ENCODE measurements at regions not wholly inside any gene's neighbourhood (a gene's known extent, or its start where the extent isn't known, plus 50 kb on each side); places are given as distances from the start of the nearest gene placed in this dataset.

DNA sequence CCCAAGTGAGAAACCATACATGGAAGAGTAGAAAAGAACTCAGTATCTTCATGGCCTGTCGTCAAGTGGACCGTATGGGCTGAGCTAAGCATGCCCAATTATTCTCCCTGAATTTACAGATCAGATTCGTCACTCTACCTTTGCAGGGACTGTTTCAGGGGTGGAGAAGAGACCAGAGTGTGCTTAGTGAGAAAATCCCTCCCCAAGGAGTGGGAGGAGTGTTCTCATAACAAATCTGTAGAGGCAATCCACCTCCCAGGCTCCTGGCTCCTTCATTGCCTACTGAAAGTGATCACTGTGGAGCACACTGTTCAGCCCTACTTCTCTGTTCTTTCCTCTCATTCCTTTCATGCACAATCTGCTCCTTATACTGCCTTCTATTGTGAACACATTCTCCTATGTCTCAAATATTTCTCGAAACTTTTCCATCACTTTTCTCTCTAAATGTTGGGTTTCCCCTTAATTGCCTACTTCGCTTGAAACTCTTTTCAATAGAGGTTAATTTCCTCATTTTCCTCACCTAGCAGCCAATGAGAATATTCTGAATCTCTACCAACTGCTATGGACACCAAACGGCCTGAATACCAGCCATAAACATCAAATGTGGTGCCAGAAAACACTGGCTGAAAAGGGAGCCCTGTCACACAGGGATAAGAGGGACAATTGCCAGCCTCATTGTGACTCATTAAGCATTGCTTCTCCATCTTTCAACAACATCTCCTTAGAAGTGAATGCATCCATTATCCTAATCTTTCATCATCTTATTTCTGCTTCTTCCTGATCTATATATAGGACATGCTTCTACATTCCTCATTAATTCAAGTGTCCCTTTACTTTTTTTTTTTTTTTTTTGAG is 398.3 kb downstream of the UTRN start:
- TF ChIP-seq EZH2 (IDR thresholded peaks at IDR 0.05; ENCODE audit: low read depth, unreplicated experiment), result no peak
- TF ChIP-seq, protein P1, sequence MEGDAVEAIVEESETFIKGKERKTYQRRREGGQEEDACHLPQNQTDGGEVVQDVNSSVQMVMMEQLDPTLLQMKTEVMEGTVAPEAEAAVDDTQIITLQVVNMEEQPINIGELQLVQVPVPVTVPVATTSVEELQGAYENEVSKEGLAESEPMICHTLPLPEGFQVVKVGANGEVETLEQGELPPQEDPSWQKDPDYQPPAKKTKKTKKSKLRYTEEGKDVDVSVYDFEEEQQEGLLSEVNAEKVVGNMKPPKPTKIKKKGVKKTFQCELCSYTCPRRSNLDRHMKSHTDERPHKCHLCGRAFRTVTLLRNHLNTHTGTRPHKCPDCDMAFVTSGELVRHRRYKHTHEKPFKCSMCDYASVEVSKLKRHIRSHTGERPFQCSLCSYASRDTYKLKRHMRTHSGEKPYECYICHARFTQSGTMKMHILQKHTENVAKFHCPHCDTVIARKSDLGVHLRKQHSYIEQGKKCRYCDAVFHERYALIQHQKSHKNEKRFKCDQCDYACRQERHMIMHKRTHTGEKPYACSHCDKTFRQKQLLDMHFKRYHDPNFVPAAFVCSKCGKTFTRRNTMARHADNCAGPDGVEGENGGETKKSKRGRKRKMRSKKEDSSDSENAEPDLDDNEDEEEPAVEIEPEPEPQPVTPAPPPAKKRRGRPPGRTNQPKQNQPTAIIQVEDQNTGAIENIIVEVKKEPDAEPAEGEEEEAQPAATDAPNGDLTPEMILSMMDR (conservative IDR thresholded peaks at IDR 0.05; ENCODE audit: low read depth in 2 of 2), result no peak
- TF ChIP-seq CREB1 (CRISPR knock-in tag; IDR thresholded peaks at IDR 0.05; ENCODE audit: low read depth), result no peak

Data from GM23338 (cell line).